Caki2 (cell line): ENCODE measurements at regions not wholly inside any gene's neighbourhood (a gene's known extent, or its start where the extent isn't known, plus 50 kb on each side); places are given as distances from the start of the nearest gene placed in this dataset.
"Not testable (repeated sequence)": the region's sequence is repeated elsewhere in the genome, so short reads cannot be mapped to it uniquely, and the experiment has no call there.

Experiments used
- DNase-seq: peaks from one replicate; pipeline ENCODE4 v3.0.0-alpha.2; 2015; ENCODE audit warnings: low read depth
- in situ Hi-C: cut with HindIII; loops from 2 replicates; pipeline ENCODE4 v1.10.0; 2016; ENCODE audit warnings: low sequenced_read_pairs, low pct_unique_long_range_greater_than_20kb, mixed read lengths

DNA sequence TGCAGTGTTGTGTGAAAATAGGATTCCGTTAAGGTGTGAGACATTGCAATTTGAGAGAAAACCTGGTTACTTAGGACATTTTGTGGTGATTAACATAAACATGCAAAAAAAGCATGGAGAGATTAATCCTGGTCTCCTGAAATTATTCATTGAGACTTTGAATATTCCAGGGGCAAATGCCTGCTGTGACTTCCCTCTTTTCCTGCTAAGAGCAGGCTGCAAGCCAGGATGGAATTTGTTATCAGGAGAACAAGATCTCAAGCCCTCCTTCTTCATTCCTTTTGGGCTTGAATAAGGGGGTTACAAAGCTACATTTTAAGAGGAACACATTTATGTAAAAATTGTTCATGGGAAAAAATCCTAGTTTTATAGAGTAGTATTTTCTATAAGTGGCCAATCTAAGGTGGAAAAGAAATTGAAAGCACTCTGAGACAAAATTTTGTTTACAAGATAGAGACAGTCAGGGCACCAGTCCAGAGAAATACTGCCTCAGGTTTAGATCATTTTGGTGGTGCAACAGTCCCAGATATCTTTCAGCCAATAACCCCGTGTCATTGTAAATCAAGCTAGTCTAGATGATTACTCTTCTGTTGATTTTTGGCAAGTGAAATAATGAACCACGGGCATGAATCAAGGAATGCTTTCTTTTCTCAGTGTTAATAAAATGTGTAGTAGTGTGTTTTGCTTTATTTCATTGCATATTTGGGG is 1528.3 kb upstream of the AGA start:
- in situ Hi-C loops, result no loop called here
- DNase-seq, result no peak

DNA sequence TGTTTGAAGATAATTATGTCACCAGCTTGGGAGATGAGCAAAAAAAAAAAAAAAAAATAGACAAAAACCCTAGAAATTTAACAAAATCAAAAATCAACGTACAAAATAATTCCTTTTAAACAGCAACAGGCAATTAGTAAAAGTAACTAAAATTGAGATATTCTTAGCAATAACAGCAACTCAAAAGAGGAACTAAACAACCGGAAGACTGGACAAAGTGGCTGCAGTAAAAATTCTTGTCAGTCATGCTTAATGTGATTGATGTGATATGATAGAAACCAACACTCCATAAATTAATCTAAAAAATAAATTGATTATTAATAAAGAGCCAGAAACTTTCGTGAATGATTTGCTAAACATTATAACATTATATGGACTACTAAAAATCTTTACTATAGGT is 1534.6 kb upstream of the AGA start:
- DNase-seq, result no peak
- in situ Hi-C loops, result no loop called here

DNA sequence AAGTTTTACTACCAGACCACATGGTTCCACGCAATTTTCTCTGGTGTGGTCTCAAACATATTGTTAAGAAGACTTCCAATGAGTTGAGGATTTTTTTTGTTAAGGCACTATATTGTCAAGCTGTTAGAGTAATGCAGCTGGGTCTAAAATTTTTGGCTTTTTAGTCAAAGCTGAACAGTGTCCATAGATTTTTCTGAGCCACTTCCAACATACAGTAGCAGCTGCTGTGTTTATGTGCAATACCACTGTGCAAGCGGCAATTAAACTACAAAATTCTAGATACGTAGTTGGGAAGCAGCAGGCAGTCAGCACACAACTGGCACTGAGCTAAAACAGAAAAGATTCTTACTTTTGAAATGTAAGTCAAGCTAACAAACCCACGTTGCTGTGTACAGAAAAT is 1551.1 kb upstream of the AGA start:
- DNase-seq, result no peak
- in situ Hi-C loops, result no loop called here

GRCh38 chr4:179001918-179002317 is 1559.7 kb upstream of the AGA start:
- in situ Hi-C loops, result no loop called here
- no peak for DNase-seq

DNA sequence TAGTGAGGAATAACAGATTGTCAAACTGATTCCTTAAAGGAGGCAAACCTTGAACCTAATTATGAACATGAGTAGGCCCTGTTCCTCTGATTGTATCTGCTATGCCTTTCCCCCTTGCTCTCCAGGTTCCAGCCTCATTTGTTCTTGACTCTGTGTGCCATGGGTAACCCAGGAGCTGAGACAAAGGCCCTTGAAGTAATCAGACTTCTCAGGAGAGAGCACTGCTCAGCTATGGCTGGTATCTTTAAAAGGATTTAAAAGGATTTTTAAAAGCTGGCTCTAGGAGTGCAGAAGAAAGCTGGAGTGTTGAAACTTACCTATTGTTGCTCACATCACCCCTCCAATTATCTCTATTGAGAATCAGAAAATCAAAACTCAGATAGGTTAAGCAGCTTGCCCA is 1565.5 kb upstream of the AGA start:
- in situ Hi-C loops, result no loop called here
- no peak for DNase-seq

GRCh38 chr4:179017581-179017980 is 1575.3 kb upstream of the AGA start:
- no peak for DNase-seq
- in situ Hi-C loops, result no loop called here

DNA sequence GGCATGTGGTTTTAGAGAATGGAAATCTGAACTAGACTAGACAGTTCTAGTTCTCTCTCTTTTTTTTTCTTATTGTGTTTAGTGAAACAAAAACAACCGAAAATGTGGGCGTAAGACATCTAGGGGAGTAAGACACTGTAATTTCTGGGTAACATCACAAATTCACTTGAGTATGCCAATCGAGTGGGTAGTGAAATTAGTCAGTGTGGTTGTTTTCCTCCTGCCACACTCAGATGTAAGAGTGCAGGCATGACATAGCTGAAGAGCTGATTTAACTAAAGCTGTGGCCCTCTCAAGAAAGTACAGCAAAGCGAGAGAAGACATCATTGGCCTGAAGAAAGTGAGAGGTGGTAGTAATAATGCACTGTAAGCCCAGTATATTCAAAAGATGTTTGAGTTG is 1585.3 kb upstream of the AGA start:
- no peak for DNase-seq
- in situ Hi-C loops, result no loop called here

DNA sequence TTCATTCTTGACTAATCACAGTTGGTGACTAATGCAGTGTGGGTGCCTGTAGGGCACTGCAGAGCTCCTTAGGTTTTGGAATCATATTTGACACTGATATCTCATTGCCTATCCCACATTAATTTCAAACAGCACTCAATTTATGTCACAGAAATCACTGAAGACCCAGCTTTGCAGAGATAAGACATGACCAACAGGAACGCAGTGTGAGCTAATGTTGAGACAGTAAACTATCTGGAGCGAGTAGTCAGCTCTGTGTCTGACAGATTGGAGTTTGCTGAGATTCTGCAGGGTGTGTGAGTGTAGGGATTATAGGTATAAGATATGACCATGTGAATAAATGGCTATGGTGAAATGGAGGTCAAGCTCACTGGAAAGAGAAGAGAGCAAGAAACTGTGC is 1586.1 kb upstream of the AGA start:
- DNase-seq, result no peak
- in situ Hi-C loops, result no loop called here

DNA sequence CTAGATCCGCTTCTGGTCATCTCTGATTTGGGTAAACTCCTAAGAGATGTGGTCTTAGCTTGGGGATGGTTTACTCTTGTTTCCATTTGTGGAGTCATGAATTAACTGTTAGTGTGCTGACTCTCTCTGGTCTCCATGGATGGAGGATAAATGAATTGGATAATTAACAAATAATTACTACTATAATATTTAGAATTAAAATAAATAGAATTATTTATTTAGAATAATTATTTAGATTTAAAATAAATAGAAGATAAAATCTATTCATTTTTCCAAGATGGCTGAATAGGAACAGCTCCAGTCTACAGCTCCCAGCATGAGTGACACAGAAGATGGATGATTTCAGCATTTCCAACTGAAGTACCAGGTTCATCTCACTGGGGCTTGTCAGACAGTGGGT is 1587.4 kb upstream of the AGA start:
- in situ Hi-C loops, result no loop called here

DNA sequence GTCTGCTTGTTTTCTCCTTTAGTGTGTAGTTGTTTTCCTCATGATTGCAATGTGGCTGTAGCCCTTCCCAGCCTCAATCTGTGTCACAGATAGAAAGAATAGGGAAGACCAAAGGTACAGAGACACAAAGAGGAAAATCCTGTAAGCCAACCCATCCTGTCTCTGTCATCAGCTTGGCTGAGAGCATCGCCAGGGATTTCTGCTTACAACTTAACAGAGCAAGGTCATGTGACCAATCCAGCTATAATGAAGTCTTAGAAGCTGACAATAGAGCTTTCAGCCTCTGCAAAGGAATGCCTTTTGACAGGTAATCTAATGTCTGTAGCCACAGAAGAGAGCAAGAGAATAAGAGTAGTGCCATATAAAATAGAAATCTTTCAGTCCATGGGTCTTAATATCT is 1598.0 kb upstream of the AGA start:
- DNase-seq, result no peak
- in situ Hi-C loops, result no loop called here

More for the DNA sequence above, 1587.4 kb upstream of the AGA start:
- no peak for DNase-seq

DNA sequence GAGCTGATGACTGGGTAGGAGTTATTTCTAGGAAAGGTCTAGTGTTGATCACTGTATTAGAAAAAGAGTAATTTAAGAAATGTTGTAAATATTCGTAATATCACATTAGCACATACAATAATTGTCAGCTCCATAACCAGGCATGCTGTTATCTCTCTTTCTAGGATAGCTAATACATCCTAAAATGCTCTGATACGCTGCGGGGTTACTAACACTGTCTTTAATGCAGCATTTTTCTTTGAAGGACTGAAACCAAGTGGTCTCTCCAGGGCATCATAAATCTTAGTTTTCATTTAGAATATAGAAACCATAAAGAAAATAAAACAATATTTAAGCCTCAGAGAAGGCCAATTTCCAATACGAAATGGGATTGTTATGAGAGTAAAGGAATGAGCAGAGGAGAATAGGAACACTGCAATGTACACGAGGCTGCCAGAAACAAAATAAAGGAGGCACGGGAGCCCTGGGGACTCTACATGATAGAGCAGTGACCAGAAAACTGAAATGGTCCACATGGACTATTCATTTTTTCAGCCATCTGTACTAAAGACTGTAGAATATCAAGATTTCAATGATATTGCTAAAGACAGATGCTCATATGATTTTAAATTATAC is 1606.7 kb upstream of the AGA start:
- DNase-seq, result no peak
- in situ Hi-C loops, result no loop called here

GRCh38 chr4:179051206-179051605 is 1609.0 kb upstream of the AGA start:
- in situ Hi-C loops, result no loop called here
- no peak for DNase-seq

- in situ Hi-C loops, result no loop called here
- DNase-seq, result no peak
Measured at GRCh38 chr4:179059396-179059795, 1617.2 kb upstream of the AGA start.

DNA sequence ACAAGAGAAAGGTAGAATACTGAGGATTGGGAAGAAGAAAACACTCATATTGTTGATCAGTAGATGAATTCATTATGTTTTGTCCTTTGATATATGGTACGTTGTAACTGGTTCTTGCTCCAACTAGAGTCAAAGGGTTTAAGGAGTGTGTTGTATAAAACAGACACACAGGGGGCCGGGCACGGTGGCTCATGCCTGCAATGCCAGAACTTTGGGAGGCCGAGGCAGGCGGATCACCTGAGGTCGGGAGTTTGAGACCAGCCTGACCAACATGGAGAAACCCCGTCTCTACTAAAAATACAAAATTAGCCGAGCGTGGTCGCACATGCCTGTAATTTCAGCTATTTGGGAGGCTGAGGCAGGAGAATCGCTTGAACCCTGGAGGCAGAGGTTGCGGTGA is 1624.0 kb upstream of the AGA start:
- in situ Hi-C loops, DNase-seq: not testable (repeated sequence)

DNA sequence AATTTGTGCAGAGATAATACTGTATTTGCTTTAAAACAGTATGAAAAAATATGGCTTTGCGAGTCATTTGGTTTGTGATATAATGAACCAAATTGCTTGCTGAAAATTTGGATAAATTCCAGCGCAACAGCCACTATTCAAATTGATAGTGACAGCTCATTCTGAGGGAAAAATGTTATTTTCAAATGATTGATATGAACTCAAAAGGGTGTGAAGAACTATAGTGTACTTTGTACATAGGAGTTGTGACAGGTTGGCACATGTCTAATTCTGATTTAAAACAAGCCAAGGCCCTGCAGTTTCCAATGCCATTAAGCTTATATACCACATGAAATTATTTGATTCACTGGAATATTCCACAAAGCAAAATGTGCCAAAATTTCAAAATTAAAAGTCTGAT is 1628.9 kb upstream of the AGA start:
- no peak for DNase-seq
- in situ Hi-C loops, result no loop called here

- in situ Hi-C loops, result no loop called here
- no peak for DNase-seq
Measured at GRCh38 chr4:179076865-179077264, 1634.6 kb upstream of the AGA start.

DNA sequence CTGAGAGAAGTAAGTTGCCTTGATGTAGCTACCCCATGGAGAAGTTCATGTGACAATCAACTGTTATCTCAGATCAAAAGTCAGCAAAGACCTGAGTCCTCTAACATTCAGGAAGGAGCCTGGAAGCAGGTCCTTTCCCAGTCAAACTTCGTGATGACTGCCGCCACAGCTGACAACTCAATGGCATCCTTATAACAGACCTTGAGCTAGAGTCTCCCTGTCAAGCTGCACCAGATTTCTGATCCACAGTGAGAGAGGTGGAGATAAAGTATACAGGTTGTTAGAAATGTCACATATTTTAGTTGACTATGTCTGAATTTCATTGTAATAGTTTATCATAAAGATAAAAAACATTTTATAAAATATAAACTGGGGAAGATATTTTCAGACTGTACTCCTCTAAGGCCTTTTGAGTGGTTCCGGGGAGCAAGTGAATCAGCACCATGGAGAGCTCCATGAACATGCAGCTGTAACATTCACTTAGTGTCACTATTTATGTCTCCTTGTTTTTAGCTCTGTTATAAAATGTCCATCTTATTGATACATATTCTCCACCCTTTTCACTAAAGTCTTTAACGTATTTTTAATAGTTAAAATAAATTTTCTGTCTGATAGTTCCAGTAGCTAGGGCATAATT is 1653.5 kb upstream of the AGA start:
- in situ Hi-C loops, result no loop called here
- DNase-seq, result peak; percentile 7

GRCh38 chr4:179097741-179098140 is 1655.5 kb upstream of the AGA start:
- peak; percentile 11 for DNase-seq
- in situ Hi-C loops, result no loop called here

DNA sequence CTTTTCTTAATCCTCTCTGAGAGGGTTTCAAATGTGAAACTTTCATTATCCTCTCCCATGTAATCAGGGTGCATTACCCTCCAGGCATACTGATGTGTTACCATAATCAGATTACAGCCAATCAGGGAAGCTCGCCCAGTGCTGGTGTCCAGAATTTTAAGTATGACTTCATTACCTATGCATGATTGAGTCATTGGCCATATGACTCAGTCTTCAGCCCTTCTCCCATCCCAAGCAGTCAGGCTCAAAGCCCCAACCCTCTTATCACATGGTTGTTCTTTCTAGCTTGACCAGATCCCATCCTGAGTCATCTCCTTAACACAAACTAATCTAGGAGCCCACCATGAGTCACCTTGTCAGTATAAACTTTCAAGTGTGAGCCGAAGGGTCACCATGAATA is 1668.1 kb upstream of the AGA start:
- in situ Hi-C loops, result no loop called here
- peak; percentile 89 for DNase-seq

GRCh38 chr4:179110816-179111215 is 1668.6 kb upstream of the AGA start:
- in situ Hi-C loops, result no loop called here
- no peak for DNase-seq
